Hepatocyte (in vitro differentiated cells): ENCODE measurements at regions not wholly inside any gene's neighbourhood (a gene's known extent, or its start where the extent isn't known, plus 50 kb on each side); places are given as distances from the start of the nearest gene placed in this dataset.

Experiments used
- CTCF ChIP-seq: fragments of 200-600 bp; sonication (generic); IDR thresholded peaks from 2 replicates; pipeline ENCODE4 v1.5.1; 2016; ENCODE audit warnings: antibody characterized with exemption, mild to moderate bottlenecking; ENCODE audit not compliant: poor library complexity
- EZH2 ChIP-seq: fragments of 200-600 bp; sonication (generic); IDR thresholded peaks from 2 replicates; pipeline ENCODE4 v1.6.1; 2016; ENCODE audit warnings: antibody characterized with exemption, mild to moderate bottlenecking, borderline replicate concordance
- EZH2phosphoT487 ChIP-seq: fragments of 200-600 bp; sonication (generic); IDR thresholded peaks from one replicate; pipeline ENCODE4 v1.6.1; 2018; ENCODE audit warnings: antibody characterized with exemption, mild to moderate bottlenecking, low read depth, moderate library complexity; ENCODE audit not compliant: unreplicated experiment, severe bottlenecking

- no peak for TF ChIP-seq CTCF
- no peak for TF ChIP-seq EZH2
- no peak for TF ChIP-seq EZH2phosphoT487
Measured at GRCh38 chr17:68182940-68183551, 64.8 kb upstream of the AMZ2 start.
